ENCODE measurements at regions not wholly inside any gene's neighbourhood (a gene's known extent, or its start where the extent isn't known, plus 50 kb on each side); places are given as distances from the start of the nearest gene placed in this dataset.

DNA sequence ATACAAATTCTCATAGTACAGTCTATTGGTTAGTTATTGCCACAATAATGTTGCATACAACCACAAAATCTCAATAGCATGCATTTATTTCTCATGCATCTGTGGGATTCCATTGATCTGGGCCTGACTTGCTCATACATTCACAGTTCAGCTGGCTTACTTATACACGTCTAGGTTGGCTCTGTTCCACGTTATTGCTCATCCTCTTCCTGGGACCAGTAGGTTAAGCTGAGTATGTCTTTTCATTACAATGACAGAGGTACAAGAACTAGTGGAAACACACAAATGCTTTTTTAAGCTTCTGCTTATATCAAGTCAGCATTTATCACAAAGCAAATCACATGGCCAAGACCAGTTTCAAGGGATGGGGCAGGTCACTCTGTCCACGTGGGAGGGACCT is 485.3 kb upstream of the BTBD3 start:
- no peak for TF ChIP-seq POLR2A (IDR thresholded peaks at IDR 0.05)
- TF ChIP-seq, protein P1, sequence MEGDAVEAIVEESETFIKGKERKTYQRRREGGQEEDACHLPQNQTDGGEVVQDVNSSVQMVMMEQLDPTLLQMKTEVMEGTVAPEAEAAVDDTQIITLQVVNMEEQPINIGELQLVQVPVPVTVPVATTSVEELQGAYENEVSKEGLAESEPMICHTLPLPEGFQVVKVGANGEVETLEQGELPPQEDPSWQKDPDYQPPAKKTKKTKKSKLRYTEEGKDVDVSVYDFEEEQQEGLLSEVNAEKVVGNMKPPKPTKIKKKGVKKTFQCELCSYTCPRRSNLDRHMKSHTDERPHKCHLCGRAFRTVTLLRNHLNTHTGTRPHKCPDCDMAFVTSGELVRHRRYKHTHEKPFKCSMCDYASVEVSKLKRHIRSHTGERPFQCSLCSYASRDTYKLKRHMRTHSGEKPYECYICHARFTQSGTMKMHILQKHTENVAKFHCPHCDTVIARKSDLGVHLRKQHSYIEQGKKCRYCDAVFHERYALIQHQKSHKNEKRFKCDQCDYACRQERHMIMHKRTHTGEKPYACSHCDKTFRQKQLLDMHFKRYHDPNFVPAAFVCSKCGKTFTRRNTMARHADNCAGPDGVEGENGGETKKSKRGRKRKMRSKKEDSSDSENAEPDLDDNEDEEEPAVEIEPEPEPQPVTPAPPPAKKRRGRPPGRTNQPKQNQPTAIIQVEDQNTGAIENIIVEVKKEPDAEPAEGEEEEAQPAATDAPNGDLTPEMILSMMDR (IDR thresholded peaks at IDR 0.05), result no peak
